Activated T-helper 17 cell treated with anti-CD3 and anti-CD28 coated beads, Interleukin-2, amount 50 U/mL, for 72 hours (primary cell): ENCODE measurements at regions not wholly inside any gene's neighbourhood (a gene's known extent, or its start where the extent isn't known, plus 50 kb on each side); places are given as distances from the start of the nearest gene placed in this dataset.
"Not testable (repeated sequence)": the region's sequence is repeated elsewhere in the genome, so short reads cannot be mapped to it uniquely, and the experiment has no call there.

ENCODE experiments used
- ATAC-seq: fragments of 150-1000 bp; cut with Tn5 transposase; replicated peaks from 2 replicates; pipeline ENCODE4 v1.10.0; 2021; ENCODE audit warnings: mild to moderate bottlenecking, moderate library complexity
- H3K27ac Mint-ChIP-seq: one replicate; pipeline ENCODE4 v1.8.0; 2022; ENCODE audit warnings: mixed read lengths
- H3K27me3 Mint-ChIP-seq: one replicate; pipeline ENCODE4 v1.8.0; 2022; ENCODE audit warnings: mixed read lengths
- H3K36me3 Mint-ChIP-seq: one replicate; pipeline ENCODE4 v1.8.0; 2022; ENCODE audit warnings: low read depth, mild to moderate bottlenecking, mixed read lengths
- H3K4me1 Mint-ChIP-seq: one replicate; pipeline ENCODE4 v1.8.0; 2022; ENCODE audit warnings: mixed read lengths
- H3K4me3 Mint-ChIP-seq: one replicate; pipeline ENCODE4 v1.8.0; 2022; ENCODE audit warnings: mild to moderate bottlenecking, mixed read lengths
- H3K9me3 Mint-ChIP-seq: one replicate; pipeline ENCODE4 v1.8.0; 2022; ENCODE audit warnings: mixed read lengths

- ATAC-seq, result no peak
- no peaks in the 10 kb centered on the region for H3K36me3 Mint-ChIP-seq
- no peak overlapping the region for H3K27ac Mint-ChIP-seq
- no peaks in the 10 kb centered on the region for H3K27me3 Mint-ChIP-seq
- H3K4me1 Mint-ChIP-seq, result no peaks in the 10 kb centered on the region
- no peak overlapping the region for H3K4me3 Mint-ChIP-seq
- peaks cover 18% of the 10 kb centered on the region for H3K9me3 Mint-ChIP-seq
These were observed 857.2 kb downstream of the BRINP3 start for GRCh38 chr1:189620471-189620870.

- no peak overlapping the region for H3K27ac Mint-ChIP-seq
- H3K9me3 Mint-ChIP-seq, result peaks cover 20% of the 10 kb centered on the region
- H3K4me3 Mint-ChIP-seq, result no peak overlapping the region
- ATAC-seq, result no peak
- H3K27me3 Mint-ChIP-seq, result no peaks in the 10 kb centered on the region
- H3K36me3 Mint-ChIP-seq, result no peaks in the 10 kb centered on the region
- H3K4me1 Mint-ChIP-seq, result no peaks in the 10 kb centered on the region
These were observed 854.3 kb downstream of the BRINP3 start for GRCh38 chr1:189623336-189623735.

DNA sequence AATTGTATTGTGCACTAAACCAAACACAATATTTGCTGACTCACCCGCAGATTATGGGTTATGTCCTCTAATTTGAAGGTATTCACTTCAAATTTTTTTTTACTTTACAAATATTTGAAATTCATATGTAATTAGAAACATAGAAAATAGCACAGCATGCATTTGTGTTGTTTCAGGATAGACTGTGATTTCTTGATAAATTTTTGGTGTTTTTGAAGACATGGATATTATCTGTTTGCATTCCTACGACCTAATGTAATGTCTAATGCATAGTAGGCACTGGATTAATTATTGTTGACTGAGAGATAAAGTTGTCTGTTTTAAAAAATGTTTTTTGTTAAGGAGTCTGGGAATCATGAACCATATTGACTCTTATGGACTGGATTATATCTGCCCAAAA is 850.2 kb downstream of the BRINP3 start:
- no peaks in the 10 kb centered on the region for H3K4me1 Mint-ChIP-seq
- H3K4me3 Mint-ChIP-seq, result no peak overlapping the region
- no peak overlapping the region for H3K27ac Mint-ChIP-seq
- ATAC-seq, result no peak
- H3K27me3 Mint-ChIP-seq, result no peaks in the 10 kb centered on the region
- H3K36me3 Mint-ChIP-seq, result no peaks in the 10 kb centered on the region
- peaks cover 14% of the 10 kb centered on the region for H3K9me3 Mint-ChIP-seq

DNA sequence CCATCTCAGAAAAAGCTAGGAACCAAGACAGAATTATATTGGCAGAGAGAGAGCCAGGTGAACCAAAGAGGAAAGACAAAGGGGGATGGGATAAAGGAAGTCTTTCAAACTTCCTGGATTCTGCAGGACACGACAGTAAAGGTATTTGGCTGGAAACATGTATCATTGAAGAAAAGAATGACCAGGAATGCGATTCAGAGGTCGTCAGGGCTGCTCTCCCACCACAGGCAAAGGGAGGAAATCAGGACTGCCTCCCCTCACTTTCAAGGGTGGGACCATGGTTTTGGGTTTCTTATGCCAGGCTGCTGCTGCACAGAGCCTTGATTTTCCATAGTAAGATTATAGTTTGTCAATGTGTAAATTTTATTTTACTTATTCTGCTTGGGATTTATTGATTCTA is 848.8 kb downstream of the BRINP3 start:
- Mint-ChIP-seq H3K27ac (no peak overlapping the region), H3K9me3 (peaks cover 11% of the 10 kb centered on the region), H3K4me1 (no peaks in the 10 kb centered on the region), H3K36me3 (no peaks in the 10 kb centered on the region), H3K4me3 (no peak overlapping the region), H3K27me3 (no peaks in the 10 kb centered on the region)
- ATAC-seq, result no peak

DNA sequence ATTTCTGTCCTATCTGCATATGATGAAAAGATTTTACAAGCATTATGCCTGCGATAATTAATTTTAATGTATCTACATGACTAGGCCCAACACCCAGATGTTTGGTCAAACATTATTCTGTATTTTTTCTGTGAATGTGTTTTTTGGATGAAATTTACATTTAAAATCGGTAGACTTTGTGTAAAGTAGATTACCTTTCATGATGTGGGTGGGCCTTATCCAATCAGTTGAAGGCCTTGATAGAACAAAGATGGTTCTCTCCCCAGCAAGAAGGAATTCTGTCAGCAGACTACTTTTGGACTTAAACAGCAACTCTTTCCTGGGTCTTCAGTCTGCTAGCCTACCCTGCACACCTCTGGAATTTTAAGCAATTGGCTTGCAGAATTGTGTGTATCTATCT is 844.0 kb downstream of the BRINP3 start:
- no peaks in the 10 kb centered on the region for H3K27me3 Mint-ChIP-seq
- H3K4me1 Mint-ChIP-seq, result no peaks in the 10 kb centered on the region
- no peak for ATAC-seq
- H3K36me3 Mint-ChIP-seq, result no peaks in the 10 kb centered on the region
- no peak overlapping the region for H3K4me3 Mint-ChIP-seq
- H3K27ac Mint-ChIP-seq, result no peak overlapping the region
- peaks cover 12% of the 10 kb centered on the region for H3K9me3 Mint-ChIP-seq

GRCh38 chr1:189637041-189637440 is 840.6 kb downstream of the BRINP3 start:
- Mint-ChIP-seq H3K27me3 (no peaks in the 10 kb centered on the region), H3K9me3 (peaks cover 16% of the 10 kb centered on the region), H3K4me1 (no peaks in the 10 kb centered on the region), H3K27ac (no peak overlapping the region), H3K36me3 (no peaks in the 10 kb centered on the region), H3K4me3 (no peak overlapping the region)
- no peak for ATAC-seq

- H3K4me3 Mint-ChIP-seq, H3K27me3 Mint-ChIP-seq, H3K27ac Mint-ChIP-seq, H3K4me1 Mint-ChIP-seq, H3K36me3 Mint-ChIP-seq, H3K9me3 Mint-ChIP-seq, ATAC-seq: not testable (repeated sequence)
These were observed 833.5 kb downstream of the BRINP3 start for GRCh38 chr1:189644156-189644555.

DNA sequence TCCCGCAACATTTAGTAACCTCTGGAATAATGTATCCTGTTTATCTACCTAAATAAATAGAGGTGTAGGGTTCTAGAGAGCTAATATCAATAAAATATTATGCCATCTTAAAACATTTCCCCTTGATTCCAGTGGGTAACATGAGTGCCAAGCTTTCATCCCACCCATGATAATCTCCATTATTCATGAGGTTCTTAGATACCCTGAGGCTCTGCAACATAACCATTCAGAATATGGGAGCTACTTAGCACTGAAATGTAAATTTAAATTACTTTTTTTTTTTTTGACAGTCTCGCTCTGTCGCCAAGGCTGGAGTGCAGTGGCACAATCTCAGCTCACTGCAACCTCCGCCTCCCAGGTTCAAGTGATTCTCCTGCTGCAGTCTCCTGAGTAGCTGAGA is 832.7 kb downstream of the BRINP3 start:
- ATAC-seq, result no peak
- no peaks in the 10 kb centered on the region for H3K27me3 Mint-ChIP-seq

GRCh38 chr1:189646066-189646465 is 831.6 kb downstream of the BRINP3 start:
- H3K4me3 Mint-ChIP-seq, result no peak overlapping the region
- no peak for ATAC-seq

More for the DNA sequence above, 832.7 kb downstream of the BRINP3 start:
- Mint-ChIP-seq H3K4me1 (no peaks in the 10 kb centered on the region), H3K27ac (no peak overlapping the region), H3K4me3 (no peak overlapping the region), H3K9me3 (no peaks in the 10 kb centered on the region), H3K36me3 (no peaks in the 10 kb centered on the region)

GRCh38 chr1:189654906-189655305 is 822.8 kb downstream of the BRINP3 start:
- no peak overlapping the region for H3K27ac Mint-ChIP-seq
- no peak for ATAC-seq
- no peaks in the 10 kb centered on the region for H3K4me1 Mint-ChIP-seq
- H3K9me3 Mint-ChIP-seq, result peaks cover 13% of the 10 kb centered on the region
- no peaks in the 10 kb centered on the region for H3K27me3 Mint-ChIP-seq
- no peaks in the 10 kb centered on the region for H3K36me3 Mint-ChIP-seq
- no peak overlapping the region for H3K4me3 Mint-ChIP-seq

More at GRCh38 chr1:189646066-189646465, 831.6 kb downstream of the BRINP3 start:
- Mint-ChIP-seq H3K9me3 (no peaks in the 10 kb centered on the region), H3K4me1 (no peaks in the 10 kb centered on the region), H3K27ac (no peak overlapping the region), H3K27me3 (no peaks in the 10 kb centered on the region), H3K36me3 (no peaks in the 10 kb centered on the region)

- Mint-ChIP-seq H3K4me3 (no peak overlapping the region), H3K27ac (no peak overlapping the region), H3K4me1 (no peaks in the 10 kb centered on the region), H3K9me3 (peaks cover 13% of the 10 kb centered on the region), H3K27me3 (no peaks in the 10 kb centered on the region), H3K36me3 (no peaks in the 10 kb centered on the region)
- ATAC-seq, result no peak
These were observed 820.8 kb downstream of the BRINP3 start for GRCh38 chr1:189656628-189657530.

GRCh38 chr1:189657715-189658114 is 819.9 kb downstream of the BRINP3 start:
- H3K9me3 Mint-ChIP-seq, result peaks cover 17% of the 10 kb centered on the region
- no peaks in the 10 kb centered on the region for H3K27me3 Mint-ChIP-seq
- H3K4me3 Mint-ChIP-seq, result no peak overlapping the region
- ATAC-seq, result no peak
- no peak overlapping the region for H3K27ac Mint-ChIP-seq
- H3K36me3 Mint-ChIP-seq, result no peaks in the 10 kb centered on the region
- no peaks in the 10 kb centered on the region for H3K4me1 Mint-ChIP-seq

DNA sequence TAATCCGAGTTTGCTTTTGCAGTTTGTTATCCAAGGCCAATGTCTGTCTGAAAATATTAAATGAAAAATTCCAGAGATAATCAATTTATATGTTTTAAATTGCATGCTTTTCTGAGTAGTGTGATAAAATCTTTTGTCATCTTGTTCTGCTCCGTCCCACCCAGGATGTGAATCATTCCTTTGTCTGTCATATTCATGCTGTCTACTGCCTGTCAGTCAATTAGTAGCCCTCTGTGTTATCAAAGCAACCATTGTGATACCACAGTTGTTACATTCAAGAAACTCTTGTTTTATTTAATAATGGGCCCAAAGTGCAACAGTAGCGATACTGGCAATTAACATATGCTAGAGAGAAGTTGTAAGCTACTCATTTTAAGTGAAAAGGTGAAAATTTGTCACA is 819.3 kb downstream of the BRINP3 start:
- H3K27ac Mint-ChIP-seq, result no peak overlapping the region
- H3K27me3 Mint-ChIP-seq, result no peaks in the 10 kb centered on the region
- ATAC-seq, result no peak
- no peaks in the 10 kb centered on the region for H3K36me3 Mint-ChIP-seq
- H3K4me1 Mint-ChIP-seq, result no peaks in the 10 kb centered on the region
- H3K9me3 Mint-ChIP-seq, result peaks cover 17% of the 10 kb centered on the region
- no peak overlapping the region for H3K4me3 Mint-ChIP-seq

GRCh38 chr1:189659731-189660130 is 817.9 kb downstream of the BRINP3 start:
- Mint-ChIP-seq H3K4me3 (no peak overlapping the region), H3K4me1 (no peaks in the 10 kb centered on the region), H3K27me3 (no peaks in the 10 kb centered on the region), H3K36me3 (no peaks in the 10 kb centered on the region), H3K27ac (no peak overlapping the region), H3K9me3 (peaks cover 12% of the 10 kb centered on the region)
- no peak for ATAC-seq

DNA sequence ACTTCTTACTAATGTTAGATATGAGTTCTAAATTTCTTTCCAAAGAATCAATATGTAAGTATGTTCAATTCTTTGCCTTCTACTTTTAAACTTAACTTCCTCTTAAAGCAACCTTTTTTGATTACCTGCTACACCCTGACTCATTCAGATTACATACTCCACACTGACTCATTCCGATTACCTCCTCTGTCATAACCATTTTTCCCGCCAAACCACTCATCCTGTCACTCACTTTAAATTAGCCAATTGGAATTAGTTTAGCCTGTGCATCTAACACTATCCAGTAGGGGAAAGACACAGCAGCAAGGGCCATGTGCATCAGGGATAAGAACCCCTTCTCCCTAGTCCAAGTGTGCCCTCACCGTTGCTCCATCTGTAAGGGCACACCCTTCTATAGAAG is 815.5 kb downstream of the BRINP3 start:
- Mint-ChIP-seq H3K27ac (no peak overlapping the region), H3K4me3 (no peak overlapping the region), H3K27me3 (no peaks in the 10 kb centered on the region), H3K9me3 (peaks cover 17% of the 10 kb centered on the region), H3K4me1 (no peaks in the 10 kb centered on the region), H3K36me3 (no peaks in the 10 kb centered on the region)
- no peak for ATAC-seq
